T-helper 17 cell (primary cell): ENCODE measurements at regions not wholly inside any gene's neighbourhood (a gene's known extent, or its start where the extent isn't known, plus 50 kb on each side); places are given as distances from the start of the nearest gene placed in this dataset.
"Not testable (repeated sequence)": the region's sequence is repeated elsewhere in the genome, so short reads cannot be mapped to it uniquely, and the experiment has no call there.

Source experiments
- ATAC-seq: fragments of 150-1000 bp; cut with Tn5 transposase; 2 replicates; pipeline ENCODE4 v1.10.0; 2021; ENCODE audit warnings: mild to moderate bottlenecking, moderate library complexity
- DNase-seq, 3 donors: peaks; one replicate each; pipeline versions ENCODE4 v3.0.0 to v3.0.0-alpha.2; 2020 to 2021
- H3K9me3 ChIP-seq: one replicate; pipeline ENCODE4 v1.7.0; 2013; ENCODE audit warnings: low read length, mild to moderate bottlenecking; ENCODE audit not compliant: control insufficient read depth, poor library complexity, severe bottlenecking
- H3K27ac Mint-ChIP-seq: one replicate; pipeline ENCODE4 v1.8.0; 2022; ENCODE audit warnings: mild to moderate bottlenecking, moderate library complexity, mixed read lengths
- H3K27me3 Mint-ChIP-seq: one replicate; pipeline ENCODE4 v1.8.0; 2022; ENCODE audit warnings: mixed read lengths
- H3K36me3 Mint-ChIP-seq: one replicate; pipeline ENCODE4 v1.8.0; 2022; ENCODE audit warnings: low read depth, mixed read lengths
- H3K4me1 Mint-ChIP-seq: one replicate; pipeline ENCODE4 v1.8.0; 2022; ENCODE audit warnings: mild to moderate bottlenecking, mixed read lengths
- H3K4me3 Mint-ChIP-seq: one replicate; pipeline ENCODE4 v1.8.0; 2022; ENCODE audit warnings: mild to moderate bottlenecking, moderate library complexity, mixed read lengths

- Mint-ChIP-seq H3K4me3 (no peak overlapping the region), H3K27me3 (peaks cover 6% of the 10 kb centered on the region), H3K4me1 (no peaks in the 10 kb centered on the region), H3K36me3 (no peaks in the 10 kb centered on the region), H3K27ac (no peak overlapping the region)
- no peak for ATAC-seq
- no peaks in the 10 kb centered on the region for H3K9me3 ChIP-seq
- no peak for DNase-seq
Measured at GRCh38 chr12:74595696-74596095, 58.1 kb downstream of the ATXN7L3B start.

DNA sequence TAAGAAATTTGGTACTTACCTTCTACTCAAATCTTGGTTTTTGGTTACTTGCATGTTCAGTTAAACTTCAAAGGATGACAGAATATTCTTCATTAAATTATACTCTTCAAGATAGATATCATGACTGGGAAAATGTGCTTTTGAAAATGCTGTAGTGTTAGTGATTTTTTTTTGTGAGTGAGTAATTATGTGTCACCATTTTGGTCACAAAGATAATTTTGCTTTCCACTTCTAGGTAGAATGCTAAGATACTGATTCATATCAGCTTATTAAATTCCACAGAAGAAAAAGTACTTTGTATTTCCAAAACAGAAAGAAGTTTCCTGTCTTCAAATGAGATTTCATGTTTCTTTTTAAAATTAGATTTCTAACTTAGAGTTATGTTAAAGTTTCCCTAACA, 61.2 kb downstream of the ATXN7L3B start:
- H3K27ac Mint-ChIP-seq: no peak overlapping the region
- no peak for ATAC-seq
- no peaks in the 10 kb centered on the region for H3K36me3 Mint-ChIP-seq
- DNase-seq: no peak
- H3K4me3 Mint-ChIP-seq: no peak overlapping the region
- H3K9me3 ChIP-seq: no peaks in the 10 kb centered on the region
- H3K4me1 Mint-ChIP-seq: no peaks in the 10 kb centered on the region
- peaks cover 6% of the 10 kb centered on the region for H3K27me3 Mint-ChIP-seq

GRCh38 chr12:74599932-74600331, 62.3 kb downstream of the ATXN7L3B start:
- ATAC-seq (no peak), DNase-seq (no peak)
- Mint-ChIP-seq H3K27me3 (peaks cover 6% of the 10 kb centered on the region), H3K4me3 (no peak overlapping the region), H3K4me1 (no peaks in the 10 kb centered on the region), H3K36me3 (no peaks in the 10 kb centered on the region), H3K27ac (no peak overlapping the region)
- H3K9me3 ChIP-seq: no peaks in the 10 kb centered on the region

GRCh38 chr12:74600817-74601216, 63.2 kb downstream of the ATXN7L3B start:
- not testable (repeated sequence) for H3K27ac Mint-ChIP-seq

DNA sequence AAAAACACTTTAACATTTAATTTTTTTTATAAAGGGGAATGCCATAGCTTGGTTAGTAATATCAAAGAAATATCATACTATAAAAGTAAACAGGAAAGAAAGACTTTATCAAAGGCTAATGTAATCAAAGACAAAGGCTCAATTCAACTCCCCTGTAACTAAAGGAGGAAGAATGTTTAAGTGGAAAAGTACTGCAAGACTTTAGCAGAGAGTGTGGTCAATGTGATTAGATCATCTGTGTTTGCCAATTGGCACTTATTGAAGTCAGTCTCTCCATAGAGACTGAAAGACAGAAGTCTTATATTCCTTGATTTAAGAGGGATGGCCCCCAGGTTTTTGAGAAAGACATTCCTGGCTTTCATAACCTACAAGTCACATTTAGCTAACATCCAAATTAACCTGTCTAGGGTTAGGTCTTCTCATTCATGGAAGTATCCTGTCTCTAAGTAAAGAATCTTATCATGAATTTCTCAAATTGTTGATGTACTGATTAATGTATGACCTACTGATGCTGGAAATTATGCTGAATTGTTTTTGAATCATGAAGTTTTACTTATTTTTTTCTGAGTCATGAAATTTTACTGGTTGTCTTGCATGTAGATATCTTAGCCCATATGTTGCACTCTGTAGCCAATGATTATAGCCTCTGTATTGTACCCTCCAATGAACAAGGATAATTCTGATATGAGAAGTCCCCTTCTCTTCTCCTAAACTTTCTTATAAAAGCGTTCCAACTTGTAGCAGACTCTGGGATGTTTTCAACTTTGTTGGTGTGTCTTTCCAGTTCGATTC, 65.4 kb downstream of the ATXN7L3B start:
- no peak for ATAC-seq
- no peak for DNase-seq
- Mint-ChIP-seq H3K27me3 (peaks cover 6% of the 10 kb centered on the region), H3K4me3 (no peak overlapping the region), H3K36me3 (no peaks in the 10 kb centered on the region), H3K27ac (no peak overlapping the region), H3K4me1 (no peaks in the 10 kb centered on the region)
- no peaks in the 10 kb centered on the region for H3K9me3 ChIP-seq

More at GRCh38 chr12:74600817-74601216, 63.2 kb downstream of the ATXN7L3B start:
- H3K36me3 Mint-ChIP-seq, H3K9me3 ChIP-seq, H3K4me3 Mint-ChIP-seq, ATAC-seq, H3K27me3 Mint-ChIP-seq, H3K4me1 Mint-ChIP-seq, DNase-seq: not testable (repeated sequence)

DNA sequence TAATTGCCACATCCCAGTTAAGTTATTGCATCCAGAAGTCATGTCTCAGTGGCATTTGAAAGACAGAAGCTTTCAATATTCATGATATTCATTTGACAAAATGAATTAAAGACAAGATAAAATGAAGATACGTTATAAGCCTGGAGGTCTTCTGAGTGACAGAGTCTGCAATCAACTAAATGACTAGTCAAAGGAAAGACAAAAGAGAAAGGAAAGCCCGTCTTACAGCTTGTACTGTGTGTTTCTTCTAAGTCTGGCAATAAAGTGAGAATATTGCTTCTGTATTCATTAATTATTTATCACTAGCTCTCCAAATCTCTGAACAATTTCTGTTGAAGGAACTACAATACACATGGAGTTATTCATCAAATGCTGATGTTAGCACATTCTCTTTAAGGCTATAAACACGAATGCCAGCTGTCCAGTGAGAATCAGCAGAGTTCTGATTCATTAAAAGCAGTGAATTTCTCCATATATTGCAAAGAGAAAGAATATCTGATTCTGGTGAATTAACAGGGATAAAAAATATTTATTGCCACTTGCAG, 70.7 kb downstream of the ATXN7L3B start:
- H3K9me3 ChIP-seq: no peaks in the 10 kb centered on the region
- DNase-seq: no peak
- Mint-ChIP-seq H3K27ac (no peak overlapping the region), H3K4me3 (no peak overlapping the region), H3K36me3 (no peaks in the 10 kb centered on the region), H3K4me1 (peaks cover 2% of the 10 kb centered on the region), H3K27me3 (peaks cover 6% of the 10 kb centered on the region)
- ATAC-seq: no peak

GRCh38 chr12:74610711-74611110, 73.1 kb downstream of the ATXN7L3B start:
- Mint-ChIP-seq H3K27me3 (peaks cover 6% of the 10 kb centered on the region), H3K27ac (no peak overlapping the region), H3K4me1 (peaks cover 2% of the 10 kb centered on the region), H3K4me3 (no peak overlapping the region), H3K36me3 (no peaks in the 10 kb centered on the region)
- ATAC-seq (no peak), DNase-seq (no peak)
- H3K9me3 ChIP-seq: no peaks in the 10 kb centered on the region

DNA sequence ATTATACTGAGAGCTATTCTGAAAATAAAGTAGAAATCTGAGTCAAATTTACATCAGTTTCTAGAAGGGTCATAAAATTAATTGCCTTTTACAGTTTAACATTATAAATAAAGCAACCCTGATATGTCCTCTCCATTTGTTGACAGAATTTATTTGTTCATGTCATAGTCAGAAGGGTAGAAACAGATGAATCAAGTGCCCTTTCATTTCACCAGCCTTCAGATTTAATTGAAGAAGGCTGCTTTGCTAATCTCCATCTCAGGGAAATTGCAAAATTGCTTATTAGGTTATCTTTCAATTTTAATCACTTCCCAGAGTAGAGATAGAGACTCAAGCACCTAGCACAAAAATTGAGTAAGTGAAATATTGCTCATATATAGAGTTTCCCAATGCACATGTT, 76.8 kb downstream of the ATXN7L3B start:
- Mint-ChIP-seq H3K4me3 (no peak overlapping the region), H3K27me3 (no peaks in the 10 kb centered on the region), H3K4me1 (peaks cover 2% of the 10 kb centered on the region), H3K36me3 (no peaks in the 10 kb centered on the region), H3K27ac (no peak overlapping the region)
- ATAC-seq (no peak), DNase-seq (no peak)
- no peaks in the 10 kb centered on the region for H3K9me3 ChIP-seq

DNA sequence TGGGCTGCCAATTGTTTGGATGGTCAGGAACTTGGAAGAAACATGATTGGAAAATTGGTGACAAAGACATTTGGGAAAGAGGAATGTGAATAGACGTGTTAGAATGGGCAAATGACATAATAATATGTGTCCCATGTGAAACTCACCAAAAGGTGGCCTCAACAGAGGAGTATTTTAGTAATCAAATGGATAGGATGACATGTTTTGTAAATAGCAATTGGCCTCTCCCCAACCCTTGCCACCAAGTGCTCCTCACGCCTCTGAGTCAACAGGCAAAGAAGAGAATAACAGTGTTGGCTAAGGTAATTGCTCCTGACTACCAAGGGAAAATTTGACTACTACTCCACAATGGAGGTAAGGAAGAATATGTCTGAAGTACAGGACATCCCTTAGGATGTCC, 81.4 kb downstream of the ATXN7L3B start:
- Mint-ChIP-seq H3K4me1 (no peaks in the 10 kb centered on the region), H3K4me3 (no peak overlapping the region), H3K27me3 (no peaks in the 10 kb centered on the region), H3K27ac (no peak overlapping the region), H3K36me3 (no peaks in the 10 kb centered on the region)
- no peaks in the 10 kb centered on the region for H3K9me3 ChIP-seq
- DNase-seq (no peak), ATAC-seq (no peak)

- Mint-ChIP-seq H3K4me1 (no peaks in the 10 kb centered on the region), H3K27ac (no peak overlapping the region), H3K4me3 (no peak overlapping the region), H3K27me3 (no peaks in the 10 kb centered on the region), H3K36me3 (no peaks in the 10 kb centered on the region)
- no peaks in the 10 kb centered on the region for H3K9me3 ChIP-seq
- DNase-seq (no peak), ATAC-seq (no peak)
Measured at GRCh38 chr12:74619884-74620283, 82.2 kb downstream of the ATXN7L3B start.

DNA sequence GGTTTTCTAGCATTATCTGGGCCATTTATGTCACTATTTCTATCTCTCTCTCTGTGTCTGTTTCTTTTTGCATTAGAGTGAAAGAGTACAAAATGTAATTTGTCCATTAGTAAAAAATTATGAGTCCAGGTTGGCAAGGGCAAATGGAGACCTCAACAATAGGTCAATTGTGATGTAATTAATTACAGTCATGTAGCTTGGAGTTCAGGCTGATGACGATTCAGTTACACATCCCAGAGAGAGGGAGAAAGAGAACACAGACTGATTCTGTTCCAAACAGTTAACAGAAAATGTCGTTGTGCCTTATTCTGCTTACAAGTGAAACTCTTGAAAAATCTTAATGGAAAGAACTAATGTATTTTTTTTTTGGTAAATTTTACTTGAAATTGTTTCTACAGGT, 83.3 kb downstream of the ATXN7L3B start:
- H3K27ac Mint-ChIP-seq: no peak overlapping the region

DNA sequence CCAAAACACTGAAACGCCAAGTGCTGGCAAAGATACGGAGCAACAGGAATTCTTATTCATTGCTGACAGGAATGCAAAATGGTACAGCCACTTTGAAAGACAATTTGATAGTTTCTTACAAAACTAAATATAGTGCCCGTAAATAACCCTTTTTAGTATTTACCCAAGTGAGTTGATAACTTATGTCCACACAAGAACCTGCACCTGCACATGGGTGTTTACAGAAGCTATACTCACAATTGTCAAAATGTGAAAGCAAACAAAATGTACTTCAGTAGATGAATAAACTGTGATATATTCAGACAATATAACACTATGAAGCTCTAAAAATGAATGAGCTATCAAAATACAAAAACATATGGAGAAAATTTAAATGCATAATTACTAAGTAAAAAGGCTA, 86.6 kb downstream of the ATXN7L3B start:
- H3K4me3 Mint-ChIP-seq: no peak overlapping the region
- H3K4me1 Mint-ChIP-seq: no peaks in the 10 kb centered on the region
- H3K27ac Mint-ChIP-seq: no peak overlapping the region
- DNase-seq (no peak), ATAC-seq (no peak)
- no peaks in the 10 kb centered on the region for H3K9me3 ChIP-seq
- H3K36me3 Mint-ChIP-seq: no peaks in the 10 kb centered on the region
- H3K27me3 Mint-ChIP-seq: no peaks in the 10 kb centered on the region

More for the DNA sequence above, 83.3 kb downstream of the ATXN7L3B start:
- Mint-ChIP-seq H3K36me3 (no peaks in the 10 kb centered on the region), H3K27me3 (no peaks in the 10 kb centered on the region), H3K4me3 (no peak overlapping the region), H3K4me1 (no peaks in the 10 kb centered on the region)
- no peaks in the 10 kb centered on the region for H3K9me3 ChIP-seq
- ATAC-seq: no peak
- DNase-seq: no peak

GRCh38 chr12:74626397-74626796, 88.8 kb downstream of the ATXN7L3B start:
- Mint-ChIP-seq H3K36me3 (no peaks in the 10 kb centered on the region), H3K4me3 (no peak overlapping the region), H3K27ac (no peak overlapping the region), H3K4me1 (no peaks in the 10 kb centered on the region), H3K27me3 (no peaks in the 10 kb centered on the region)
- DNase-seq (no peak), ATAC-seq (no peak)
- no peaks in the 10 kb centered on the region for H3K9me3 ChIP-seq

GRCh38 chr12:74641262-74641661, 103.6 kb downstream of the ATXN7L3B start:
- Mint-ChIP-seq H3K4me1 (no peaks in the 10 kb centered on the region), H3K36me3 (no peaks in the 10 kb centered on the region), H3K4me3 (no peak overlapping the region), H3K27me3 (no peaks in the 10 kb centered on the region), H3K27ac (no peak overlapping the region)
- ATAC-seq (no peak), DNase-seq (no peak)
- H3K9me3 ChIP-seq: no peaks in the 10 kb centered on the region
